ENCODE measurements at regions not wholly inside any gene's neighbourhood (a gene's known extent, or its start where the extent isn't known, plus 50 kb on each side); places are given as distances from the start of the nearest gene placed in this dataset.
"Not testable (repeated sequence)": the region's sequence is repeated elsewhere in the genome, so short reads cannot be mapped to it uniquely, and the experiment has no call there.

GRCh38 chr17:31675392-31675791 is 183.7 kb downstream of the COPRS start:
- not testable (repeated sequence) for DNase-seq

GRCh38 chr17:31674717-31675349 is 184.2 kb downstream of the COPRS start:
- no peak for DNase-seq

- no peak for DNase-seq
Observed at GRCh38 chr17:31674305-31674704, 184.7 kb downstream of the COPRS start.

- no peak for DNase-seq
Observed at GRCh38 chr17:31673076-31673475, 186.0 kb downstream of the COPRS start.

GRCh38 chr17:31672161-31672819 is 186.8 kb downstream of the COPRS start:
- no peak for DNase-seq

- DNase-seq: no peak
Observed at GRCh38 chr17:31663576-31663975, 195.5 kb downstream of the COPRS start.

- no peak for DNase-seq
Observed at GRCh38 chr17:31660684-31661083, 198.4 kb downstream of the COPRS start.

GRCh38 chr17:31657876-31658275 is 201.2 kb downstream of the COPRS start:
- DNase-seq: no peak

GRCh38 chr17:31654936-31655335 is 204.1 kb downstream of the COPRS start:
- peak; percentile 47 for DNase-seq

- no peak for DNase-seq
Observed at GRCh38 chr17:31653691-31654090, 205.4 kb downstream of the COPRS start.

- no peak for DNase-seq
Observed at GRCh38 chr17:31650756-31651520, 208.1 kb downstream of the COPRS start.

- no peak for DNase-seq
Observed at GRCh38 chr17:31649302-31649701, 209.7 kb downstream of the COPRS start.

GRCh38 chr17:31647661-31648060 is 211.4 kb downstream of the COPRS start:
- DNase-seq: no peak

- DNase-seq: no peak
Observed at GRCh38 chr17:31646642-31647041, 212.4 kb downstream of the COPRS start.

GRCh38 chr17:31645351-31645750 is 213.7 kb downstream of the COPRS start:
- no peak for DNase-seq

- DNase-seq: no peak
Observed at GRCh38 chr17:31631766-31632165, 227.3 kb downstream of the COPRS start.

GRCh38 chr17:31630866-31631265 is 228.2 kb downstream of the COPRS start:
- not testable (repeated sequence) for DNase-seq

GRCh38 chr17:31629696-31630470 is 229.2 kb downstream of the COPRS start:
- DNase-seq: no peak

- no peak for DNase-seq
Observed at GRCh38 chr17:31627960-31628359, 231.1 kb downstream of the COPRS start.

GRCh38 chr17:31623990-31624389 is 232.5 kb downstream of the RAB11FIP4 start:
- no peak for DNase-seq

- DNase-seq: no peak
Observed at GRCh38 chr17:31622500-31622899, 231.0 kb downstream of the RAB11FIP4 start.

- no peak for DNase-seq
Observed at GRCh38 chr17:31621566-31621965, 230.1 kb downstream of the RAB11FIP4 start.

GRCh38 chr17:31611053-31611452 is 219.6 kb downstream of the RAB11FIP4 start:
- DNase-seq: not testable (repeated sequence)
